ENCODE measurements at regions not wholly inside any gene's neighbourhood (a gene's known extent, or its start where the extent isn't known, plus 50 kb on each side); places are given as distances from the start of the nearest gene placed in this dataset.
"Not testable (repeated sequence)": the region's sequence is repeated elsewhere in the genome, so short reads cannot be mapped to it uniquely, and the experiment has no call there.

GRCh38 chr1:113298941-113299340 is 91.4 kb upstream of the MAGI3 start:
- FAIRE-seq, result no peak

GRCh38 chr1:113302636-113303035 is 87.7 kb upstream of the MAGI3 start:
- DNase-seq (ENCODE audit: low spot score) (no peak), FAIRE-seq (no peak)

More at GRCh38 chr1:113298941-113299340, 91.4 kb upstream of the MAGI3 start:
- DNase-seq (ENCODE audit: low spot score), result no peak

- no peak for DNase-seq (ENCODE audit: low spot score)
- FAIRE-seq, result no peak
These were observed 87.0 kb upstream of the MAGI3 start for GRCh38 chr1:113303267-113303666.

DNA sequence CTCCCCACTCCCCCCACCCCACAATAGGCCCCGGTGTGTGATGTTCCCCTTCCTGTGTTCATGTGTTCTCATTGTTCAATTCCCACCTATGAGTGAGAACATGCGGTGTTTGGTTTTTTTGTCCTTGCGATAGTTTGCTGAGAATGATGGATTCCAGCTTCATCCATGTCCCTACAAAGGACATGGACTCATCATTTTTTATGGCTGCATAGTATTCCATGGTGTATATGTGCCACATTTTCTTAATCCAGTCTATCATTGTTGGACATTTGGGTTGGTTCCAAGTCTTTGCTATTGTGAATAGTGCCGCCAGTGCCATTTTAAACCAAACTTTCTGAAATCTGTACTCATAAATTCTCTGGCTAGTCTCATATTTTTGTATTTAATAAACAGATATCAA is 85.3 kb upstream of the MAGI3 start:
- not testable (repeated sequence) for FAIRE-seq; DNase-seq (ENCODE audit: low spot score)

DNA sequence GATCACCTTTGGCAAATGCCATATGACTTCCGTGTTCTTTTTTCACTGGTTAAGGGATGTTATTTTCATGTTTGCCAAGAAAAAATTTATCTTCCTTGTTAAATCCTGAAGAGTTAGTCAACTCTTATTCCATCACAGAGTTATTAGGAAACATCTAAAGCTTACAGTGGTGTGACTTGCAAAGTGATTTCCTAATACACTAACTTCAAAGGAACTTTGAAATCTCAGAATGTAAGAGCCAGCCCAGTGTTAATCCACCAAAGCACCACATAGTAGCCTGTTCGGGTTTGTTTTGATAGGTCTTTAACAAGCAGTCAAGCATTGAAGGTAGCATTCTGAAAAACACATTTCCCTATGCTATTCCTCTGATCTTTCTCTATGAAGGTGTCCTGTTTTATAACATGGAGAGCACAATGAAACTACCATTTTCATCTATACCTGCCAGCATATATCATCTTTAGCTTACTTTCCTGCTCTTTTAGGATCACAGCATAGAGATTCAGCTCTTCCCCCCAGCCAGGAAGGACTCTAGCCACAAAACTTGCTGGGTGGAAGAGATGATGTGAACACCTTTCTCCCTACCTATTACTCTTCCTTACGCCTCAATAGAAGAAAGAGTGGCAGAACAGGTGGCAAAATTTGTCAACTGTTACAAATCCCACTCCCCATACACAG is 82.4 kb upstream of the MAGI3 start:
- peak; percentile 9 for DNase-seq (ENCODE audit: low spot score)
- no peak for FAIRE-seq

DNA sequence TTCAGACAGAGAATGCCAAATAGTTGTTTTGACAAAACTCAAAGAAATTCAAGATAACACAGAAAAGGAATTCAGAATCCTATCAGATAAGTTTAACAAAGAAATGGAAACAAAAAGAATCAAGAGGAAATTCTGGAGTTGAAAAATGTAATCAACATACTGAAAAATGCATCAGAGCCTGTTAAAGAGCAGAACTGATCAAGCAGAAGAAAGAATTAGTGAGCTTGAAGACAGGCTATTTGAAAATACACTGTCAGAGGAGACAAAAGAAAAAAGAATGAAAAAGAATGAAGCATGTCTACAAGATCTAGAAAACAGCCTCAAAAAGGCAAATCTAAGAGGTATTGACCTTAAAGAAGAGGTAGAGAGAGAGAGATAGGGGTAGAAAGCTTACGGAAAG is 77.7 kb upstream of the MAGI3 start:
- DNase-seq (ENCODE audit: low spot score); FAIRE-seq: not testable (repeated sequence)

DNA sequence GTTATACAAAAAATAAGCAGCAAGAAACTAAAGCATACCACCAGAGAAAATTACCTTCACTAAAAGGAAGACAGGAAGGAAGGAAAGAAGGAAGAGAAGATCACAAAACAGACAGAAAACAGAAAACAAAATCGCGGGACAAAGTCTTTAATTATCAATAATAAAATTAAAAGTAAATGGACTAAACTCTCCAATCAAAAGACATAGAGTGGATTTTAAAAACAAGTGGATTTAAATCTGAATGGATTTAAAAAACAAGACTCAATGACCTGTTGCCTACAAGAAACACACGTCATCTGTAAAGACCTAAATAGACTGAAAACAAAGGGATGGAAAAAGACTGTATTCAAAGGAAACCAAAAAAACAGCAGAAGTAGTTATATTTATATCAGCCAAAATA is 75.7 kb upstream of the MAGI3 start:
- FAIRE-seq (no peak), DNase-seq (ENCODE audit: low spot score) (no peak)

DNA sequence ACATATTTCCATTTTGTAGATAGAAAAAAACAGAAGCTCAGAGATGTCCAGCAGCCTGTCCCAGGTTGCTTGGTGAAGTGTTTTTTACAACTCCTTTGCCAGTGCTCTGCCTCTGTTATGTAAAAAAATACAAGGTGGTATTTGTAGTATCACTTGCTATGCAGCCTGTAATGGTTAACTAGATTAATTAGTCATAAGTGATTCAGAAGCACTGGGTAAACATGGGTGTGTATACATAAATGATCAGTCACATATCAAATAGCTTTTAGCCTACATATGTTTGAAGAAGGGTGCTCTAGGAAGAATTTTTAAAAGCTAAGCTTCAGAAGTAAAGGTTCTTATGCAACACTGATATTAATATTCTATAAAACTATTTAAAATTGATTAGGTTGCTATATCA is 70.0 kb upstream of the MAGI3 start:
- no peak for DNase-seq (ENCODE audit: low spot score)
- no peak for FAIRE-seq

GRCh38 chr1:113320972-113321680 is 69.2 kb upstream of the MAGI3 start:
- DNase-seq (ENCODE audit: low spot score) (no peak), FAIRE-seq (no peak)

GRCh38 chr1:113321771-113322387 is 68.4 kb upstream of the MAGI3 start:
- DNase-seq (ENCODE audit: low spot score), result no peak

GRCh38 chr1:113322439-113322838 is 67.9 kb upstream of the MAGI3 start:
- DNase-seq (ENCODE audit: low spot score) (no peak), FAIRE-seq (no peak)

More at GRCh38 chr1:113321771-113322387, 68.4 kb upstream of the MAGI3 start:
- no peak for FAIRE-seq

DNA sequence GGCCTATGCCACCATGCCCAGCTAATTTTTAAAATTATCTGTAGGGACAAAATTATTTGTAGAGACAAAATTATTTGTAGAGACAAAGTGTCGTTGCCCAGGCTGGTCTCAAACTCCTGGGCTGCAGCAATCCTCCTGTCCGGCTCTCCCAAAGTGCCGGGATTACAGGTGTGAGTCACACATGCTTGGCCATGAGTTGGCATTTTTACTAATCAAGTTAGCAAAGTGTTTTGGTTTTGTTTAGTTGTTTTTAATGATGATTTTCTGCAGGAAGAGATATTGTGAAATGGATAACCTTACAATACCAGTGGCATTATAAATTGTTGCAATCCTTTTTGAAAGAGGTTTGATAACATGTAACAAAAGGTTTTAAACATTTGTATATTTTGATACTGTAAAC is 65.3 kb upstream of the MAGI3 start:
- FAIRE-seq (peak; percentile 81), DNase-seq (ENCODE audit: low spot score) (peak; percentile 24)

DNA sequence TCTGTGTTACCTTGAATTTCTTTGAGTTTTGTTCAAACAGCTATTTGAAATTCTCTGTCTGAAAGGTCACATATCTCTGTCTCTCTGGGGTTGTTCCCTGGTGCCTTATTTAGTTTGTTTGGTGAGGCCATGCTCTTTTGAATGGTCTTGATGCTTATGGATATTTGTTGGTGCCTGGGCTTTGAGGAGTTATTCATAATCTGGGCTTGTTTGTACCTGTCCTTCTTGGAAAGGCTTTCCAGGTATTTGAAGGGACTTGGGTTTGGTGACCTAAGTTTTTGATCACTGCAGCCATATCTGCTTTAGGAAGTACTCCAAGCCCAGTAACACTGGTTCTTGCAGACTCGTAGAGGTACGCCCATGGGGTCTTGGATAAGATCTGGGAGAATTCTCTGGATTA is 63.3 kb upstream of the MAGI3 start:
- FAIRE-seq, result no peak
- DNase-seq (ENCODE audit: low spot score), result no peak

- DNase-seq (ENCODE audit: low spot score), result no peak
- no peak for FAIRE-seq
These were observed 57.3 kb upstream of the MAGI3 start for GRCh38 chr1:113333056-113333455.

DNA sequence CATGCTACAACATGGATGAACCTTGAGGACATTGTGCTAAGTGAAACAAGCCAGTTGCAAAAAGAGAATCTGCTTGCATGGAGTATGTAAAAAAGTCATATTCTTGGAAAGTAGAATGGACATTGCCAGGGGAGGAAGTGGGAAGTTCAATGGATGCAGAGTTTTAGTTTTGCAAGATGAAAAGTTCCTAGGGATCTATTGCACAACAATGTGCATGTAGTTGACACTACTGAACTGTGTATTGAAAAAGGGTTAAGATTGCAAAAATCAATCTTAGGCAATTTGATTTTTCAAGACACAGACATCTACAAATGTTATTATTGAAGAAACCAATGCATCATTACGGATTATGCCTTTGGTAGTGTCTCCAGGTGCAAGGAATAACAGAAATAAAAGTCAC is 50.3 kb upstream of the MAGI3 start:
- FAIRE-seq, result no peak
- DNase-seq (ENCODE audit: low spot score), result no peak
